ENCODE measurements at regions not wholly inside any gene's neighbourhood (a gene's known extent, or its start where the extent isn't known, plus 50 kb on each side); places are given as distances from the start of the nearest gene placed in this dataset.
"Not testable (repeated sequence)": the region's sequence is repeated elsewhere in the genome, so short reads cannot be mapped to it uniquely, and the experiment has no call there.

DNA sequence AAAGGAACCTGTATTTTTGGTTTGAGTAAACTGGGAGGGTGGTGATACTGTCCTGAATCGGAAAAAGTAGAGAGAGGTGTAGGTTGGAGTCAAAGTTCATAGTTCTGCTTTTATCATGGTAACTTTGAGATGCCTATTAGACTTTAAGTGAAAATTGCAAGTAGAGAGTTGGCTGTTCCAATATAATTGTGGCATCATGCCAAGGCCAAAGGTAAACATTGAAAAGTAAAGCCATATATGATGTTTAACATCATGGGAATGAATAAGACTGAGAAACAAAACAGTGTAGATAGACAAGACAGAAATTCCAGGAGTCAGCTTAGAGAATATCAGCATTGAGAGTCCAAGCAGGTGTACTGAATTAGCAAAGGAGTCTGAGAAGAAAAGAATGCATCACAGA lies 570.9 kb downstream of the HTR7 start:
- TF ChIP-seq POLR2A (IDR thresholded peaks at IDR 0.05) = no peak
- TF ChIP-seq, protein P1, sequence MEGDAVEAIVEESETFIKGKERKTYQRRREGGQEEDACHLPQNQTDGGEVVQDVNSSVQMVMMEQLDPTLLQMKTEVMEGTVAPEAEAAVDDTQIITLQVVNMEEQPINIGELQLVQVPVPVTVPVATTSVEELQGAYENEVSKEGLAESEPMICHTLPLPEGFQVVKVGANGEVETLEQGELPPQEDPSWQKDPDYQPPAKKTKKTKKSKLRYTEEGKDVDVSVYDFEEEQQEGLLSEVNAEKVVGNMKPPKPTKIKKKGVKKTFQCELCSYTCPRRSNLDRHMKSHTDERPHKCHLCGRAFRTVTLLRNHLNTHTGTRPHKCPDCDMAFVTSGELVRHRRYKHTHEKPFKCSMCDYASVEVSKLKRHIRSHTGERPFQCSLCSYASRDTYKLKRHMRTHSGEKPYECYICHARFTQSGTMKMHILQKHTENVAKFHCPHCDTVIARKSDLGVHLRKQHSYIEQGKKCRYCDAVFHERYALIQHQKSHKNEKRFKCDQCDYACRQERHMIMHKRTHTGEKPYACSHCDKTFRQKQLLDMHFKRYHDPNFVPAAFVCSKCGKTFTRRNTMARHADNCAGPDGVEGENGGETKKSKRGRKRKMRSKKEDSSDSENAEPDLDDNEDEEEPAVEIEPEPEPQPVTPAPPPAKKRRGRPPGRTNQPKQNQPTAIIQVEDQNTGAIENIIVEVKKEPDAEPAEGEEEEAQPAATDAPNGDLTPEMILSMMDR (IDR thresholded peaks at IDR 0.05) = no peak
- DNase-seq = no peak
- no peaks in the 10 kb centered on the region for H3K36me3 ChIP-seq (replicated peaks in 1 of 2)
- no peak overlapping the region for H3K4me3 ChIP-seq
- peaks cover 5% of the 10 kb centered on the region for H3K27me3 ChIP-seq
- no peaks in the 10 kb centered on the region for H3K4me1 ChIP-seq (replicated peaks in 1 of 2)
- no peaks in the 10 kb centered on the region for H3K9me3 ChIP-seq (replicated peaks in 1 of 3)
- WGBS, 4 donors = 88 to 97% (median 91%) methylated on average over 1 of the region's 1 CpG
- H3K27ac ChIP-seq = no peak overlapping the region
- intact Hi-C loops (cut with DNase I) = no loop called here

DNA sequence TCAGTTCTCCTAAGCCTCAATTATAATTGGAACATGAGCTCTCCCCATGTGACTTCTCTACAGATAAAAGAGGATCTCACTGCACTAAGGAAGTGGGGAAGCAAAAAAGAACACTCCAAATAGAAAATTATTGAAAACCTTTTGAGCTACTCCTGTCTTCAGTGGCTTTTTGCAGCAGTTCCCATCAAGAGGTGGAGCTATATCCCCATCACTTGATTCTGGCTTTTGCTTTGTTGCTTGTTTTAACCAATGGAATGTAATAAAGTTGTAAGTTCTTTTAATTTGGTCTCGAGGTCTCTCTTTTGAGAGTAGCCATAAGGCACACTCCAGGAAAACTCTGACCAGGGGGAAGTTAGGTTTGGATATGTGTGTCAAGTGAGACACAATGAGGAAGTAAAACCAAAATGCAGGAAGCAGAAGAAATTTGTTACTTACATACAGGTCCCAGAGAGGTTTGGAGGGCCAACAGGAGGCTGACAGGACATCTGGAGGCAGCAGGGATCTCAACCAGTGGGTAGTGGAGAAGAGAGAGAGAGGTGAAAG lies 569.4 kb downstream of the HTR7 start:
- TF ChIP-seq, protein P1 (IDR thresholded peaks at IDR 0.05) = peak in 4 of 6 experiments; percentile 11 to 31 (median 22)
- TF ChIP-seq POLR2A (IDR thresholded peaks at IDR 0.05) = no peak
- no peaks in the 10 kb centered on the region for H3K9me3 ChIP-seq (replicated peaks in 1 of 3)
- no peak overlapping the region for H3K4me3 ChIP-seq
- 26 to 50% (median 32%) methylated on average over 1 of the region's 1 CpG for WGBS, 4 donors
- peak overlapping the region in 1 of 5 donors; percentile 62 for H3K27ac ChIP-seq
- peaks cover 5% of the 10 kb centered on the region for H3K27me3 ChIP-seq
- intact Hi-C loops (cut with DNase I) = no loop called here
- no peaks in the 10 kb centered on the region for H3K4me1 ChIP-seq (replicated peaks in 1 of 2)
- H3K36me3 ChIP-seq (replicated peaks in 1 of 2) = no peaks in the 10 kb centered on the region
- DNase-seq = peak in 3 of 7 donors; percentile 4 to 51 (median 18)

DNA sequence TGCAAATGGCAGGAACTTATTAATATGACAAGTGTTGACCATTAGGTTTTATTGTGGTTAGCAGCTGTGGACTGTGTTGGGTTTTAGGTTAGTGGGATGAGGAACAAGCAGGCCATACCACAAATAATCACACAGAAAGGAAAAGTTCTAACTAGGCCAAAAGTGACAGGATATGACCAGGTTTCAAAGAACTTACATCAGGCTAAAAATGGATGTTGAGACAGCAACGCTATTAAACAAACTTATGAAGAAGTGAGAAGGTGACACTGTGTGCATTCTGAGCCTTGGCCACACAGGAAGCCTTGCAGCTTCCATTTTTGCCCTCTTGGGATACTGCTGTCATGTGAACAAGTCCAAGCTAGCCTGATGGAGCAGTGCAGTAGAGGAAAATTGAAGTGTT lies 568.8 kb downstream of the HTR7 start:
- intact Hi-C loops (cut with DNase I) = no loop called here
- Histone ChIP-seq H3K27me3 (peaks cover 5% of the 10 kb centered on the region), H3K4me3 (no peak overlapping the region), H3K4me1 (replicated peaks in 1 of 2) (no peaks in the 10 kb centered on the region), H3K9me3 (replicated peaks in 1 of 3) (no peaks in the 10 kb centered on the region), H3K36me3 (replicated peaks in 1 of 2) (no peaks in the 10 kb centered on the region), H3K27ac (peak overlapping the region in 1 of 5 donors; percentile 62)
- TF ChIP-seq, protein P1 (IDR thresholded peaks at IDR 0.05) = no peak
- no peak for TF ChIP-seq POLR2A (IDR thresholded peaks at IDR 0.05)
- 55 to 78% (median 60%) methylated on average over 1 of the region's 1 CpG for WGBS, 4 donors
- DNase-seq = peak in 2 of 7 donors; percentile 10 to 18

DNA sequence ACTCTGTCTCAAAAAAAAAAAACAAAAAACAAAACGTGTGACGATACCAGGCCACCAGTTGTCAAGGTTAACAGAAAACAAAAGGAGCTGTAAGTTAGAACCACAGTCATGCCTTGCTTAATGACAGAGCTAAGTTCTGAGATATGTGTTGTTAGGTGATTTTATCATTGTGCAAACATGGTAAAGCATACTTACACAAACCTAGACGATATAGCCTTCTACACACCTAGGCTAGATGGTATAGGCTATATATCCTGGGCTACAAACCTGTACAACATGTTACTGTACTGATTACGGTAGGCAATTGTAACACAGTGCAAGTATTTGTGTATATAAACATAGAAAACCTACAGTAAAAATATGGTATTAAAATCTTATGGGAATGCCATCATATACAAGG lies 564.2 kb downstream of the HTR7 start:
- H3K4me3 ChIP-seq = no peak overlapping the region
- intact Hi-C loops (cut with DNase I) = no loop called here
- TF ChIP-seq, protein P1 (IDR thresholded peaks at IDR 0.05) = no peak
- no peak for TF ChIP-seq POLR2A (IDR thresholded peaks at IDR 0.05)
- no peaks in the 10 kb centered on the region for H3K27me3 ChIP-seq
- no peaks in the 10 kb centered on the region for H3K36me3 ChIP-seq (replicated peaks in 1 of 2)
- H3K9me3 ChIP-seq (replicated peaks in 1 of 3) = no peaks in the 10 kb centered on the region
- no peak overlapping the region for H3K27ac ChIP-seq
- DNase-seq = no peak
- H3K4me1 ChIP-seq (replicated peaks in 1 of 2) = no peaks in the 10 kb centered on the region
- 60 to 66% (median 65%) methylated on average over 4 of the region's 4 CpGs for WGBS, 4 donors

- H3K4me1 ChIP-seq (replicated peaks in 1 of 2); intact Hi-C loops (cut with DNase I); H3K4me3 ChIP-seq; H3K27me3 ChIP-seq; H3K36me3 ChIP-seq (replicated peaks in 1 of 2); H3K9me3 ChIP-seq (replicated peaks in 1 of 3); DNase-seq; H3K27ac ChIP-seq: not testable (repeated sequence)
- 78 to 86% (median 85%) methylated on average over 10 to 11 of the region's 11 CpGs for WGBS, 4 donors
Measured at GRCh38 chr10:90294821-90295540, 562.9 kb downstream of the HTR7 start.

DNA sequence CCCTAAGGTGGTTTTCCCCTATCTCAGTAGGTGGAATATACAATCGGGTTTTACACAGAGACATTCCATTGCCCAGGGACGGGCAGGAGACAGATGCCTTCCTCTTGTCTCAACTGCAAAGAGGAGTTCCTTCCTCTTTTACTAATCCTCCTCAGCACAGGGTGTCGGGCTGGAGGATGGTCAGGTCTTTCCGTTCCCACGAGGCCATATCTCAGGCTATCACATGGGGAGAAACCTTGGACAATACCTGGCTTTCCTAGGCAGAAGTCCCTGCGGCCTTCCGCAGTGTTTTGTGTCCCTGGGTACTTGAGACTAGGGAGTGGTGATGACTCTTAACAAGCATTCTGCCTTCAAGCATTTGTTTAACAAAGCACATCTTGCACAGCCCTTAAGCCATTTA lies 555.8 kb downstream of the HTR7 start:
- H3K27me3 ChIP-seq; H3K9me3 ChIP-seq (replicated peaks in 1 of 3); H3K27ac ChIP-seq; H3K4me3 ChIP-seq; intact Hi-C loops (cut with DNase I); H3K36me3 ChIP-seq (replicated peaks in 1 of 2): not testable (repeated sequence)
- DNase-seq = peak in 2 of 7 donors; percentile 17 to 50
- WGBS, 4 donors = 52 to 66% (median 61%) methylated on average over 5 to 7 of the region's 7 CpGs
- peaks cover 9 to 12% of the 10 kb centered on the region in 2 donors for H3K4me1 ChIP-seq (replicated peaks in 1 of 2)

Data from adrenal gland (tissue), 9 donors.